Fibroblast of skin of back (primary cell): ENCODE measurements at regions not wholly inside any gene's neighbourhood (a gene's known extent, or its start where the extent isn't known, plus 50 kb on each side); places are given as distances from the start of the nearest gene placed in this dataset.

Experiments
- DNase-seq: peaks from one replicate; pipeline ENCODE4 v3.0.0-alpha.2; 2013

DNA sequence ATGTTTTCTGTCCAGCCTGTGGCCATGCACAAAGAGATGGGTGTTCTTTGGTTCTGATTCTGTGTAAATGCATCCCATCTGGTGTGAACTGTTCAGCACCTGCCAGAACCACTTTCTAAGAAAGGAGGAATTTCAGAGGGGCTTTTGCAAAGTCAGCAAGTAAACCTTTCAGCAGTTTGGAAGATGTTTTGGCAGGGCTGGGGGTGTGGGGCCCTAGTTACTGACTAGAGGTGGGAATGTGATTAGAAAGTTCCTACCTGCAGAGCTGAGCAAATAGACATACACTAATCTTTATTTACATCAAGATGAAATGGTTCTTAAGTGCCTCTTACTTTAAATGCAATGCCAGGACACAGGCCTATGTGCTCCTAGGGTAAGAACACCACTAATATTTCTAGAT lies 378.1 kb upstream of the USP24 start:
- DNase-seq: no peak

GRCh38 chr1:55592122-55592521 lies 377.0 kb upstream of the USP24 start:
- DNase-seq: no peak

DNA sequence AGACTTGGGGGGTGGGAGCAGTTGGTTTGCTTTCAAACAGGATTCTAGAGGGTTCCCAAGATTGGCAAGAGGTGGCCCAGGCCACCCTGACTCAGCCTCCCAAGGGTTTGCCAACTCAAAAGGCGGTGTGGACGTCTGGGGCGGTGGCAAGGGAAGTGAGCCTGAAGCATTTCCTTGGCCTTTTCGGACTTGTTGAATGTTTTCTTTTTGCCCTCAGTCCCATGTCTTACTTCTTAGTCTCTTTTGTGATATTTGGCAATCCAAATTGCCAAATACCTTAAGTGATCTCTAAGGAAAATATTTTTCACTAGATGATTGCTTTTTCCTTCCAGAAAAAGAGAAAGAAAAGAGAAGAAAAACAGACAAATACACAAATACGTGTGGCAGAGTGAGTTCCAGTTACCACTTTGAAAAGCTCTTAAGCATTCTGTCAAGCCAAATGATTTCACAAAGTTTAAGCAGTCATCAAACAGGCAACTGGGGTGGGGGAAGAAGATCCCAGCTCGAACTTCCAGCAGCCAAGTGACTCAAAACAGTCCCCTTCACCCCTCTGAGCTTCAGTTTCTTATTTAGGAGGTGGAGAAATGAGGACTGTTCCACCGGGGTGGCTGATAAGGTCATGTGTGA lies 374.6 kb upstream of the USP24 start:
- peak; percentile 69 for DNase-seq

GRCh38 chr1:55588309-55588708 lies 373.1 kb upstream of the USP24 start:
- DNase-seq: no peak

- DNase-seq: no peak
Measured at GRCh38 chr1:55586771-55587170, 371.6 kb upstream of the USP24 start.

- DNase-seq: no peak
Measured at GRCh38 chr1:55585402-55585792, 370.2 kb upstream of the USP24 start.

- peak; percentile 30 for DNase-seq
Measured at GRCh38 chr1:55584526-55585401, 369.6 kb upstream of the USP24 start.

DNA sequence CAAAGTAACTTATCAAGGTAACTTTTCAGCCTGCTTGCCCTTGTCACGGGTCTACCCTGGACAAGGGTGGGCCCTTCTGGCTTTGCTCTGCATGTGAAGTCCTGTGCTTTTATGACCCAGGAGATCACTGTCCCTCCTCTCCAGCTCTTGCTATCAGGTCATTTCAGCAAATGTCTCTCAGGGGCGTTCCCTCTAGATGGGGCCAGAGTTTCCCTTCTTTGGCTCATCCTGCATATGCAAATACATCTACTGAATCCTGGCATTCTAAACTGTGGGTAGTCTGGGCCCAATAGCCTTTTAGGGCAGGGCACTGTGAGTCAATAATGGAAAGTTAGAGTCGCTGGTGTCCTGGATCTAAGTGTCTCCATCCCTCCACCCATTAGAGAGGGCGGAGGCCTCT lies 366.9 kb upstream of the USP24 start:
- DNase-seq: peak; percentile 32

- peak; percentile 97 for DNase-seq
Measured at GRCh38 chr1:55580845-55581332, 365.7 kb upstream of the USP24 start.

DNA sequence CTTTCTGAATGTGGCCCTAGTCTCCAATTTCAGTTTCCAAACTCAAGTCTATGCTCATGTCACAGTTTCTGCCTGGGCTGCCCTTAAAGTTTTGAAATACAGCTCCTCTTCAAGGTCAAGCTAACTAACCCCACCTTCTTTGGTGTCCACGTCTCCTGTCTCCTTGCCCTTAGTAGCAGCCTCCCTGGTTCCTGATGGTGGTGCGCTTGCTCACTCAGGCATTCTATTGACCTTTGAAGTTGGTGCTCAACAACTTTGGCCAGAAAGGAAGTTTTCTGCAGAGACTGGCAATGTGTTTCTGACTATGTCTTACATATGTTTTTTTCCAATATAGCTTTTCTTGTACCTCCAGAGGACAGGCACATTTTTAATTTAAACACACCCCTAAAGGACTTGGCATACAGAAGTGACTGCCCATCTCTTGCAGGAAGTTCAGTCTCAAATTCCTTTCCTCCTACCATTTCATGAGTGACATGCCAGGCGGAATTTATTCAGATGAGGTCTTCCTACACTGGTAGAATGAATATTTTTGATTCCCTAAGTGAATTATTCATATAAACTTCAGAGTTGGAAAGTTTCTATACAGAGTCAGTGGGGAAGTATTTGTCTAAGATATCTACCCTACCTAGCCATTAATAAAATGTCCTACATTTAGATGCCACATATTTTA lies 364.3 kb upstream of the USP24 start:
- peak; percentile 55 for DNase-seq

- DNase-seq: no peak
Measured at GRCh38 chr1:55578646-55579045, 363.5 kb upstream of the USP24 start.

- DNase-seq: no peak
Measured at GRCh38 chr1:55575571-55576279, 360.6 kb upstream of the USP24 start.

GRCh38 chr1:55574691-55575225 lies 359.6 kb upstream of the USP24 start:
- no peak for DNase-seq

DNA sequence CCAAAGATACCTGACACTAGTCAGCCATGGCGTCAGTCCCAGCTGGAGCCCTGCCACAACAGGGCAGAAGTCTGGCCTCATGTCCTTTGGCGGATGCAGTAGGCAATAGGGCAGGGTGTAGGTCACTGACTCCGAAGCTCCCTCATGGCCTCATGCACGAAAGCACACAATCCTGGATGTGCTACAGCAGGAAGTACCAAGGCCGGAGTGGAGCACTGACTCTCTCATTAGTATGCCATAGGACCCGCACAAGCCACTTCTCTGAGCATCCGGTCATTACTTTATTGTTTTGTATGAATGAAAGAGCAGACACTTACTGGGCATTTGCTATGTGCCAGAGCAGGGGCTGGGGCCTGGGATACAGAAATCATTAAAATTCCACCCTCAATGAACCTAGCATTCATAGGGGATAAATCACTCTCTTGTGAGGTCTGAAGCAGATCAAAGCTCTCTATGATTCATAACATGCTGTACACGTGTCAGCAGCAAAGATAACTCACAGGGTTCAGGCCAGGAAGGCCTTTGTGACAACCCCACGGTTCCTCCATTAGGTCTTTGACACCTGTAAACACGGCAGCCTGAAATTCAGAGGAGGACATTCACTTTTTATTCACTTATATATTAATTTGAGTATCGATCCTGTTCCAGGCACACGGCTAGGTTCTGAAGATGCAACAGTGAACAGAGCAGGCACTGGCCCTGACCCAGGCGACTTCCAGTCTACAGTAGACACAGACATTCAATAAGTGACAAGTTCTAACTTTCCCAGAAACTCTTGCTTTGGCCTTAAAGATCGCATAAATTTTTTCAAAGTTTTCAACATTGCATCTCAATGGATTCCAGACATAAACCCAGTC lies 357.9 kb upstream of the USP24 start:
- DNase-seq: peak; percentile 75

- DNase-seq: no peak
Measured at GRCh38 chr1:55571767-55572166, 356.6 kb upstream of the USP24 start.

GRCh38 chr1:55569417-55569816 lies 354.3 kb upstream of the USP24 start:
- no peak for DNase-seq

GRCh38 chr1:55568732-55569131 lies 353.6 kb upstream of the USP24 start:
- no peak for DNase-seq

DNA sequence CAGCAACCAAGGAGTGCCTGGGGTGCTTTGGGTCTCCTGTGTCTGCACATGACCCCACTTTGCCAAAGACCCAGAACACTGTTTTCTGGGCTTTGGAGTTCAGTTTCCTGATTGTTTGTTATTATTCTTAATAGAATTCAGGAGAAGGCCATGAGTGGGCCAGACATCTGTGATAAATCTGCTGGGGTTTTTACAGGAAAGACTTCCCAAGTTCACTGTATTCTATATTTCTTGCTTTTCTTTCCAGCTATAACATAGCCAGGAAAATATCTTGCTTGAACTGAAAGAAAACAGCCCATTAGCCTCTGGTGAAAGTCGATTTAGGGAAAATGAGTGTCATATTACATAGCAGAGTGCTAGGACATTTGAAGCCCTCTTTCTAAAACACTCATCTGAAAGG lies 345.1 kb upstream of the USP24 start:
- DNase-seq: no peak

DNA sequence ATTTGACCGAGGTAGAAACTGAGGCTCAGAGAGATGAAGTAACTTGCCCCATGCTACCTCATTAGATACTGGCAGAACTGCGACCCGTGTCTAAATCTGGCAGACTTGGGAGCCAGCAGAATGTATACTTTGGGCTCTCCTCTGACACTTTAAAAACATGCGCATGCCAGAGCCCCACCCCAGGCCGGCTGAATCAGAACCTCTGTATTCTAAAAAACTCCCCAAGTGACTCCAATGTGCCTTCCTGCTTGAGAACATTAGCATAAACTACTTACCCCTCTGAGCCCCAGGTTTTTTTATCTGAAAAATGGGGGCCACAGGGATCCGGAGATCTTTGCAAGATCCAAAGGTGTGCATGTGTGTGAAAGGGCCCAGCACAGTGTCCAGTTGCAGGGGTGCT lies 344.7 kb upstream of the USP24 start:
- peak; percentile 26 for DNase-seq

DNA sequence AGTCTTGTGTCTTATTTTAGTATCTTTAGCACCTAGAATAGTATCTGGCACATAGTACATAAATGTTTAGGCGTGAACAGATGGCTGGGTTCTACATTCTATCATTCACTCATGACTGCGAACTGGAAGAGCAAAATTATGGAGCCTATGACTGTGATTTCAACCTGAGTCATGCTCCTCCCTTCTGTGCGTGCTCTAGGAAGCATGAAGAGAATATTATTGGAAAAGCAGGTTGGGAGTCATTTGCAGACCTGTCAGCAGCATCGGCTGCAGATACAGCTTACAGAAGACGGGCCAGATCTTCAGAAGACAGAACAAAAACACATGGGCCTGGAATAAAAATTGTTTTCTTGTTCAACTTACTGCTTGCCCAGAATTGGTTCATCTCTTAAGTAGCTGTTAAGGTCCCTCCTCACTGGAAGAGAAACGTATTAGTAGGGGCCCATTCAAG lies 344.0 kb upstream of the USP24 start:
- DNase-seq: peak; percentile 40

DNA sequence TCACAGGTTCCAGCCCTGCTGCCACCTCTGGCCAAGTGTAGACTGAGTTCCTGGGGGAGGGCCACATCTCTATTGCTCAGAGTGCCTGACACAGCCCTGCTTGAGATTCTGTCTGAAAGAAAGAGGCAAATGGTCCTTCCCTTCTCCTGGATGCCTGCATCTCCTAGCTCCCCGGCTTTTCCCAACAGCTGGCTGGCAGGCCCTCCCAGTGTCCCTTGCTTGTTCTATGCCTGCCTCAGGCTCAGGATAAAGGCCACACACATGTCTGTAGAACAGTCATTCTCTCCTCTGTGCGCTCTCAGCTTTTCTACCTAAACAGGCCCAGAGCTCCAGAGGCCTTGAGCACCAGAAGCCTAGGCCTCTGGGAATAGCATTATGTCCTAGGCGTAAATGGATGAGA lies 343.4 kb upstream of the USP24 start:
- DNase-seq: no peak
